Cardiac septum (tissue), 1 donor: ENCODE measurements at regions not wholly inside any gene's neighbourhood (a gene's known extent, or its start where the extent isn't known, plus 50 kb on each side); places are given as distances from the start of the nearest gene placed in this dataset.
A peak's percentile ranks its signal among the peaks of the same experiment; 100 is the strongest.

Source experiments
- DNase-seq: peaks from one replicate; pipeline ENCODE4 v3.0.0-alpha.2; 2020; ENCODE audit warnings: low spot score
- intact Hi-C: fragments of 100-400 bp; cut with DNase I; formaldehyde crosslinking; loops from one replicate; pipeline ENCODE4 v1.14.0; 2022
- donor health status: DM: no; HTN: no; CAD: no.

- intact Hi-C loops = no loop called here
Observed at GRCh38 chr20:58010666-58011065, 217.8 kb downstream of the ANKRD60 start.

DNA sequence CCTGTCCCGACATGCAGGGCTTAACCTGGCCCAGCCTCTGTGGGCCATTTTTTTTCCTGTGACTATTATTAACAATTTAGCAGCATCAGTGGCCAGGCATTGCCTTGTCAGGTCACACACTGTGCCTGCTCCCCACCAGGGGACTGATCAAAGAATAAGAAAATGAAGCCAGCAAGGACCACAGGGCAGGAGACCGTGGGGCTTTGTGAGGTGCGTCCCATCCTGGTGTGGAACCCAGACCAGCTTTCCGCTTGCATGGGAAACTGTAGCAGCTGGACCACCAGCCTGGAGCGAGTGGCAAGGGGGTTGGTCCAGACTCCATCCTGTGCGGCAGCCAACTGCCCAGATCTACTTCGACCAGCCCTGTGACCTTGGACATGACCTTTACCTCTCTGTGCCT, 218.3 kb downstream of the ANKRD60 start:
- intact Hi-C loops = no loop called here
- DNase-seq = peak; percentile 41

More at GRCh38 chr20:58010666-58011065, 217.8 kb downstream of the ANKRD60 start:
- peak; percentile 51 for DNase-seq

GRCh38 chr20:58008866-58009265, 219.6 kb downstream of the ANKRD60 start:
- no peak for DNase-seq
- intact Hi-C loops = no loop called here

GRCh38 chr20:58008413-58008812, 220.0 kb downstream of the ANKRD60 start:
- intact Hi-C loops = no loop called here
- DNase-seq = peak; percentile 61

GRCh38 chr20:58007947-58008346, 220.5 kb downstream of the ANKRD60 start:
- no peak for DNase-seq
- intact Hi-C loops = no loop called here

GRCh38 chr20:58006346-58007316, 221.8 kb downstream of the ANKRD60 start:
- DNase-seq = peak; percentile 66
- intact Hi-C loops = no loop called here

- intact Hi-C loops = no loop called here
Observed at GRCh38 chr20:58005581-58006345, 222.7 kb downstream of the ANKRD60 start.

DNA sequence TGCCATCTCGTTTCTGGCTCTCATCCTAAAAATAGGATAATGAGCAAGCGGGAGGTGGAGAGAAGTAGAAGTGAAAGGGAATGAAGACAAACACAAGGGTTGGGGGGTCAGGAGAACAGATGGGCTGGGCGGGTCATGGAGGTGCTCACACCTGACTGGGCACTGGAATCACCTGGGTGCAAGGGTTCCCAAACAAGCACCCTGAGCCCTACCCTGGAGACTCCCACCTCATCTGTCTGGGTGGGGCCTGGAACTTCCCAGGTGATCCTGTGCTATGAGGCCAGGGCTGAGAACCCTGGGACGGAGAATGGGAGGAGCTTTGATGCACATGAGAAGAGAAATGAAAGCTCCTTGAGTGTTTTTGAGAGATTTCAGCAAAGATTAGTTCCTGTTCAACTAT, 223.6 kb downstream of the ANKRD60 start:
- intact Hi-C loops = no loop called here
- no peak for DNase-seq

More at GRCh38 chr20:58005581-58006345, 222.7 kb downstream of the ANKRD60 start:
- DNase-seq = no peak

GRCh38 chr20:58004146-58004545, 224.3 kb downstream of the ANKRD60 start:
- peak; percentile 54 for DNase-seq
- intact Hi-C loops = no loop called here

DNA sequence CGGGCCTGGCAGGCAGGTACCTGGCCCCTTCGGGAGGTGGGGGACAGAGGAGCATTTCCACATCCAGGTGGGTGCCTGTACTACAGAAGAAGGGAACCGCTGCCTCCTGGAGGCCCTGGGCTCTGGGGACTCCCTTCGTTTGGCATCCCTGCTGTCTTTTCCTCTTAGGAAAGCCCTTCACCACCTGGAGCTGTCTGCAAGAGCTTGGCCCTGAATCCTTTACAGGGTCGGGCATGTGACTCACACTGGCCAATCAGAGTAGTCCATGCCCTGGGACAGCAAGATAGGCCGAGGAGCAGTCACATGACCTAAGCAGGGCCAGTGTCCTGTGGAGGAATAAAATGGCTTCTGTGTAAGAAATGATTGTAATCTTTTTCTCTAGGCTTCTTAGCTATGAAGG, 224.9 kb downstream of the ANKRD60 start:
- intact Hi-C loops = no loop called here
- DNase-seq = peak; percentile 33

- intact Hi-C loops = no loop called here
Observed at GRCh38 chr20:58002901-58003300, 225.6 kb downstream of the ANKRD60 start.

DNA sequence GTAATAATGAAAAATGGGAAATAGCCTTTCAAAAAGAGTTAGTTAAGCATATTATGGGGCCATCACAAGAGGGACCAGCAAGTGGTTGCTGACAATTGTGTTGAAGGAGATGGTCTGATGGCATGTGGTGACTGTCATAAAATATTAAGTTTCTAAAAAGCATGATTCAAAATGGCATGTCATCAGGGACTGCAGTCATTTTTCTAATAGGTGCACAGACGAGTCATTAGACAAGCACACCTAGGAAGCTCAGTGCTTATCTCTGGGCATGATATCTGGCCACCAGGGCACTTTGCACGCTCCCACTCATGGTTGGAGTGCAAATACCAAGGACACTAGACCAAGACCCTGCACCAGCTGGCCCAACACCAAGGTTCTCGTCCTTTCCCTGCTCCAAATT, 226.5 kb downstream of the ANKRD60 start:
- peak; percentile 36 for DNase-seq
- intact Hi-C loops = no loop called here

More at GRCh38 chr20:58002901-58003300, 225.6 kb downstream of the ANKRD60 start:
- DNase-seq = peak; percentile 33

GRCh38 chr20:58001381-58001780, 227.1 kb downstream of the ANKRD60 start:
- DNase-seq = no peak
- intact Hi-C loops = no loop called here

DNA sequence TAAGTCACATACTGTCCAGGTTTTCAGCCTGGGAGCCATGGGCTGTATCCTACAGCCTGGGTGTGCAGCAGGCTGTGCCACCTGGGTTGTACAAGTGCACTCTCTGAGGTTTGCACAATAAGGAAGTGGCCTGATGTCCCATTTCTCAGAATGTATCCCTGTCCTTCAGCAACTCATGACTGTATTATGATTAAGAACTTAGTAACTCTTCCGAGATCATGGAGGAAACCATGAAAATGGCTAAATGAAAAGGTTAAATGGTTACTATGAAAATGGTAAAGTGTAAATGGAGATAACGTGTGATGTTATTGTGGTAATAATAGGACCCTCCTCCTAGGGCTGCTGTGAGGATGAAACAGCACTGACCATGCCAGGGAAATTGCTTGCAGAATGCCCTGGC, 227.6 kb downstream of the ANKRD60 start:
- intact Hi-C loops = no loop called here

GRCh38 chr20:57999465-58000111, 228.9 kb downstream of the ANKRD60 start:
- DNase-seq = no peak
- intact Hi-C loops = loop anchor here (10.0 kb wide), 1 partner anchor 75 kb away; no protein-coding TSS in a partner anchor

More for the DNA sequence above, 227.6 kb downstream of the ANKRD60 start:
- DNase-seq = no peak

DNA sequence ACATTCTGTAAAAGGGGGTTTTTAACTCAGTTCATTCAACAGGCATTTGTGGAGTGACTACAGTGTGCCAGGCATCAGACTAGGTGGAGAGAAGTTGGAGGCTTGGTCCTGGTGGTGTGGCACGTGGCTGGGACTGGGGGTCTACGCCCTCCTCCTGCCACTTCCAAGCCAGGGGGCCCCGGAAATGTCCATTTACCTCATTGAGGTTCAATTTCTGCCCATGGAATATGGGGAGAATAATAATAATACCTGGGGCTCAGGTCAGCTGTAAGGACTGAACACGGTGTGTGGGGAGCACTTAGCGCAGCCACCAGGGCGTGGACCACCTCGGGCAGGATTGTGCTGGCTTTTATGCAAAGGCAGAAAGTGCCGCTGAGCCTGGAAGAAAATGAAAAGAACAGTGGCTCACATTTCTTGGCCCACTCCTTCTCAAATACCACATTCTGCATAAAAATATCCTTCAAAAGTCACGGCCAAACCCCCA, 229.4 kb downstream of the ANKRD60 start:
- intact Hi-C loops = loop anchor here (10.0 kb wide), 1 partner anchor 76 kb away; no protein-coding TSS in a partner anchor
- no peak for DNase-seq

GRCh38 chr20:57998276-57998675, 230.2 kb downstream of the ANKRD60 start:
- intact Hi-C loops = loop anchor here (10.0 kb wide), 1 partner anchor 77 kb away; no protein-coding TSS in a partner anchor
- DNase-seq = no peak

- intact Hi-C loops = loop anchor here (10.0 kb wide), 1 partner anchor 78 kb away; no protein-coding TSS in a partner anchor
- DNase-seq = no peak
Observed at GRCh38 chr20:57996936-57997890, 231.2 kb downstream of the ANKRD60 start.
